NT2/D1 (cell line): ENCODE measurements at regions not wholly inside any gene's neighbourhood (a gene's known extent, or its start where the extent isn't known, plus 50 kb on each side); places are given as distances from the start of the nearest gene placed in this dataset.

Experiments
- YY1 ChIP-seq: IDR thresholded peaks from 2 replicates; pipeline ENCODE4 v1.6.1; 2011; ENCODE audit not compliant: insufficient read length, insufficient read depth
- ZNF274 ChIP-seq: IDR thresholded peaks from 2 replicates; pipeline ENCODE4 v1.6.1; 2011; ENCODE audit warnings: mild to moderate bottlenecking, low read depth, low read length

DNA sequence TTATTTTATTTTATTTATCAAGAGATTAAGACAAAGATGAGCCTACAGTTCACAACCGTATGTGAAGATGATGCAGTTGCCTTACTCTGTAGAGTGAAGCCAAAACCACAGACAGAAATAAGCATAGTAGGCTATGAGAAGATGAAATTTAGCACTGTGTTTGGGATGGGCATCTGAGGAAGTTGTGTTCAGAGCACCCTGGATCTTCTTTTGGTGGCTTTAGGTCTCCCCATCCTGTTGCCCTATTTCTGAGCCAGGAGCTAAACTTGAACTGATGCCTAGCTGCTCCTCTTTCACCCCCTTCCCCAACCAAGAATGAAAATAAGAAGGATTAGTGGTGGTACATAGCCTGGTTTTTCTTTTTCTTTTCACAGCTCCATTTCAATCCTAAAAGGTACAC is 328.1 kb upstream of the TBL1XR1 start:
- TF ChIP-seq YY1 (no peak), ZNF274 (no peak)
